ENCODE measurements at regions not wholly inside any gene's neighbourhood (a gene's known extent, or its start where the extent isn't known, plus 50 kb on each side); places are given as distances from the start of the nearest gene placed in this dataset.
"Not testable (repeated sequence)": the region's sequence is repeated elsewhere in the genome, so short reads cannot be mapped to it uniquely, and the experiment has no call there.

DNA sequence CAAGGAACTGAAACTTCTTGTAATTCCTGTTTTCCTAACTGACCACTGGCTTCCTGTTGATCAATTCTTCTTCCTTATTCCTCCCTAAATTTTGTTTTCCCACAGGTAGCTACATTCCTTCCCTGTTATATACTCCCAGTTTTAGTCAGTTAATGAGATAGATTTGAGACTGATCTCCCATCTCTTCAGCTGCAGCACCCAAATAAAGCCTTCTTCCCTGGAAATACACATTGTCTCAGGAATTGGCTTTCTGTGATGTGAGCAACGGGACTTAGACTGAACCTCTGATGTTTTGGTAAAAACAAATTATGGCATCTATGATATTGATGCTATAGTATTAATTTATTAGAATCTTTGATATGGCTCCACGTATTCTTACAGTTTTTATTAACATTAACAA is 617.3 kb upstream of the ST8SIA4 start:
- DNase-seq (ENCODE audit: low spot score) = no peak

GRCh38 chr5:101517795-101518194 is 614.7 kb upstream of the ST8SIA4 start:
- no peak for DNase-seq (ENCODE audit: low spot score)

DNA sequence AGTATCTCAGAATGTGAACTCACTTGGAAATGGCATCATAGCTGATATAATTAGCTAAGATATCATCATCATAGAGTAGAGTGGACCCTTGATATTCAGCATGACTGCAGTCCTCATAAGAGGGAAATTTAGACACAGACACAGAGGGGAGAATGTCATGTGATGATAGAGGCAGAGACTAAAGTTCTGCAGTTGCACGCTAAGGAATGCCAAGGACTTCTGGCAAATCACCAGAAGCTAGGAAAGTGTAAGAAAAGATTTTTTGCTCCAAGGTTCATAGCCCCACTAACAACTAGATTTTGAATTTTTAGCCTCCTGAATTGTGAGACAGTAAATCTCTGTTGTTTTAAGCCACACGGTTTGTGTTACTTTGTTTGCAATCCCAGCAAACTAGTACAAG is 612.6 kb upstream of the ST8SIA4 start:
- DNase-seq (ENCODE audit: low spot score) = no peak

GRCh38 chr5:101505891-101506570 is 602.9 kb upstream of the ST8SIA4 start:
- DNase-seq (ENCODE audit: low spot score) = no peak

GRCh38 chr5:101482931-101483330 is 579.8 kb upstream of the ST8SIA4 start:
- DNase-seq (ENCODE audit: low spot score) = no peak

DNA sequence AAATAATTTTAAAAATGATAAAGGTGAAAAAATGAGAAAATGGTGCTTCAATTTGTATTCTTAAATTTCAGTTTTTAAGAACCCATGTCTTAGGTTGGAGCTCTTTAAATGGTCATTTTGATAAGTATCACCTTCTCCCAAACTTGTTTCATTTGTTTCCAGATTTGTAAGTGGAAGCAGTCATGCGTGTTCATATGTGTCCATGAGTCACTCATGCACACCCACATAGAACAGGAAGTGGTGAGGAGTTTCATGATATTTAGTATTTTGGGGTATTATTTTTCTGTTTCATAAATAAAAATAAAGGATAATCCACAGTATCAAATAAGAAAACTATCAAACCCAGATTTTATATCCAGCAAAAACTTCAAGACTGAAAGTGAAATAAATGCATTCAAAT is 570.4 kb upstream of the ST8SIA4 start:
- no peak for DNase-seq (ENCODE audit: low spot score)

GRCh38 chr5:101461455-101461854 is 558.4 kb upstream of the ST8SIA4 start:
- peak; percentile 14 for DNase-seq (ENCODE audit: low spot score)

GRCh38 chr5:101458587-101458986 is 555.5 kb upstream of the ST8SIA4 start:
- DNase-seq (ENCODE audit: low spot score) = no peak

- DNase-seq (ENCODE audit: low spot score) = no peak
These were observed 552.8 kb upstream of the ST8SIA4 start for GRCh38 chr5:101455851-101456250.

DNA sequence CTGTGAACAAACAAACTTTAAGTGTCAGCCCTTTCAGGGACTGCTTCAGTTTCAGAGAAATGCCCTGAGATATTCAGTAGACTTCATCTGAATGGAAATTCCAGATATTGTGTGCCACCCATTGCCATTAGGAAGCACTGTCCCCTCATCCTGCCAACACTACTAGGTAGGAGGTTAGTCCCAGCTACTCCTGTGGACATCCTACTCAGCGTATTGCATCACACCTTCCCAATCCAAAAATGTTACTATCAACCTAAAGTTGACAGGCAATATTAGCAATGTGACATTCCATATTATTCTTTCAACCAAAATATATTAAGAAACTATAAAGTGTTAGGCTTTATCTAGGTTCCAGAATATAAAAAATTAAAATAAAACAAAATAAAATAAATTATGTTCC is 552.0 kb upstream of the ST8SIA4 start:
- DNase-seq (ENCODE audit: low spot score) = no peak

GRCh38 chr5:101442281-101442680 is 539.2 kb upstream of the ST8SIA4 start:
- not testable (repeated sequence) for DNase-seq (ENCODE audit: low spot score)

DNA sequence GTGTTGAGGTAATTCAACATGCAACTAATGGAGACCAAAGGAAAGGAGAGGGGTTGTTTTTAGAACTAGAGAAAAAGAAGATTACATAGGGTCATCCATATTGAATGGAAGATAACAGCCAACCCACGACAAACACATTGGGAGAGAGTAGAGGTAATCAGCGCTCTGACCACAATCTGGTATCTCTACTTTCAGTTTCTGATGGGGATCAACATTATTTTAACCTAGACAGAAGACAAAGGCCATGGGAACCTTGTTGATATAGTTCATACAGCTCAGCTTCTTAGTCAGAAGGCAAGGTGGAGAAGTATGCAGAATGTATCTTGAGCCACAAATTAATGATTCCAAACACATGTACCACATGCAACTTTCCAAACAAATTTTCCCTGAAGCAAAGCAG is 537.1 kb upstream of the ST8SIA4 start:
- DNase-seq (ENCODE audit: low spot score) = no peak

GRCh38 chr5:101437351-101437750 is 534.3 kb upstream of the ST8SIA4 start:
- no peak for DNase-seq (ENCODE audit: low spot score)

DNA sequence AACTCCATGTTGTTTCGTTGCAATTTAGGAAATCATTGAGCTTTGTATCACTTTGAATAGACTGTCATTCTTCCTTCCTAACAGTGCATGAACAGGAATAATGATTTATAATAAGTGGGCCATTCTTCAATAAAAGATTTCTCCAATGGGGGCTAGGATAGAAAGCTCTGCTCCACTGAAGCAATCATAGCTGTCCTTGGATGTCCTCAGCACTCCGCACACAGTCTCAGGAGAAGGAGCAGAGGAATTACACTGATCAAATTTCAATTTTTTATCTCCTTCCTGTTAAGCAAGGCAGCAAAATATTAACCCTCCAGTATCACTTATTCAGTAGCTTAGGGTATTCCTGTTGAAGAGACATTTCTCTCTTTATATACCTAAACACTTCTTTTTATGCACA is 532.7 kb upstream of the ST8SIA4 start:
- DNase-seq (ENCODE audit: low spot score) = no peak

- DNase-seq (ENCODE audit: low spot score) = no peak
These were observed 528.1 kb upstream of the ST8SIA4 start for GRCh38 chr5:101431201-101431600.

GRCh38 chr5:101430551-101430950 is 527.5 kb upstream of the ST8SIA4 start:
- DNase-seq (ENCODE audit: low spot score) = no peak

DNA sequence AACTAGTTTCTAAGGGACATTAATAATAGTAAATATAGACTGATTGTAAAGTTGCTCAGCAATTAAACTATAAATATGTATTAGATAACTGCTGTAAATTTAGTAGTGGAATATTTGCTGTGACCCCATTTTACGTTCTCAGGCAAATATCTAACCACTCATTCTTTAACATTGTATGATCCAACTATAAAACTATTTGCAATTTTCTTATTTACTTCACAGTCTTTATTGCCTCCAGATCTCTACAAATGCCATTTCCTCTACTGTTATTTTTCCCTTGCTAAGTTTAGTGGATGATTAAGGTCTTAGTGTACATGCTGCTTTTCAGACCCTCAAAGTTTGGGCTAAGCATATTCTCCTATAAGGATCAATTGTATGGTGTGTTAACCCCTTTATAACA is 526.2 kb upstream of the ST8SIA4 start:
- no peak for DNase-seq (ENCODE audit: low spot score)

- peak; percentile 20 for DNase-seq (ENCODE audit: low spot score)
These were observed 522.3 kb upstream of the ST8SIA4 start for GRCh38 chr5:101425339-101425859.

DNA sequence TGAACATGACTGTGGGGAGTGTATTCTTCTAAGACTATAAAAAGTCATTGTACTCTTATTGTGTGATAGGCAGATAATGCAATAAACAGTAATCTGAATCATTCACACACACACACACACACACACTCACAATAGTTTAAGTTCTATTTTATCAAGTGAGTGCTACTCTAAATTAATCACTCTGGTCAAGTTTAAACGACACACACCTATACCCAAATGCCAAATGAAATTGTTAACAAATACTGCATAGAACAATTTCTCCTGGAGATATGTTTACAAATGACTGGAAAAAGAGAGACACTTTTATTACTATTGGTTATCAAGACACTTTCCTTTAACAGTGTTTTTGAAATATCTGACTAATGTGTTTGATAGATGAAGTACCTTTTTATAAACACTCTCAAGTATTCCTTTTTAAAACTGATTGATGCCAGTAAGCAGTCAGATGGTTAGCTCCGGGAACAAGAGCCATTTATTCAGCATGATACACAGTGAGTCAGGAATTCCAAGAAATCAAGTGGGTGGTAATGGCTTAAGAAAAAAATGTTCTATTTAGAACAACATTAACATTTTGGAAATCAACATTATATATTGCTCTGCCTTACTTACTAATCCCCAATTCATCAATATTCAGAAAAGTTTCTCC is 521.6 kb upstream of the ST8SIA4 start:
- no peak for DNase-seq (ENCODE audit: low spot score)

DNA sequence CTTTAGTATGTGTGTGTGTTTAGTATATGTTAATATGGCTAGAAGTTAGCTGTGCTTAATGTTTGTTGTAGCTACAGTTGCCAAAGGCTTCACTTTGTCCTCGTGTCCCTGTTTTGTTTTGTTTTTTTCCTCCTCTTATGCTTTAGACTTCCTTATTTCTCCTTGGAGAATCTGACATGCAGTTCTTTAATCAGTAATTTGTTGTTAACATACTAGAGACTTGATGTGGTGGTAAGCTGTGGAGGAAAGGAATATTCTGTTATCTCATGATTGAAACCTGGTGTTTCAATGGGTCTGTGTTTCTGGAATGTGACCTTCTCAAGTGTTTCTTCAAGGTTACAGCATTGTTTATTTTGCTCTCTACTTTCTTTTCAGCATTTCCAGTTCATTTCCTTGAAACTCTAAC is 515.6 kb upstream of the ST8SIA4 start:
- DNase-seq (ENCODE audit: low spot score) = no peak

- no peak for DNase-seq (ENCODE audit: low spot score)
These were observed 501.4 kb upstream of the ST8SIA4 start for GRCh38 chr5:101404531-101404930.

- DNase-seq (ENCODE audit: low spot score) = no peak
These were observed 490.8 kb upstream of the ST8SIA4 start for GRCh38 chr5:101393795-101394450.

Measured in umbilical cord (tissue), 1 donor.